Sigmoid colon (tissue), 4 donors: ENCODE measurements at regions not wholly inside any gene's neighbourhood (a gene's known extent, or its start where the extent isn't known, plus 50 kb on each side); places are given as distances from the start of the nearest gene placed in this dataset.

Source experiments
- CTCF ChIP-seq, 4 experiments: fragments of 450-650 bp in 3 of 4; fragments of 200-600 bp in 1 of 4; IDR thresholded peaks; one replicate each; pipeline ENCODE4 v1.5.1; 2016 to 2019; ENCODE audit warnings: antibody characterized with exemption in 4 of 4, mild to moderate bottlenecking in 3 of 4, moderate library complexity in 2 of 4
- EP300 ChIP-seq, 4 donors: sonication (generic); formaldehyde crosslinking; IDR thresholded peaks; one replicate each; pipeline ENCODE4 v1.6.1; 2017; ENCODE audit warnings: antibody characterized with exemption in 4 of 4
- POLR2A ChIP-seq, 2 donors: fragments of 450-650 bp; IDR thresholded peaks; one replicate each; pipeline ENCODE4 v1.6.1; 2016; ENCODE audit warnings: antibody characterized with exemption in 2 of 2, mild to moderate bottlenecking in 2 of 2, moderate library complexity in 2 of 2
- POLR2AphosphoS5 ChIP-seq, 4 donors: sonication (generic); formaldehyde crosslinking; IDR thresholded peaks; one replicate each; pipeline ENCODE4 v1.6.1; 2017; ENCODE audit warnings: antibody characterized with exemption in 4 of 4

GRCh38 chr16:27633721-27634120, 83.8 kb downstream of the KATNIP start:
- no peak for TF ChIP-seq CTCF (IDR thresholded peaks at IDR 0.05)
- no peak for TF ChIP-seq POLR2A (IDR thresholded peaks at IDR 0.05)
- no peak for TF ChIP-seq POLR2AphosphoS5 (IDR thresholded peaks at IDR 0.05)
- no peak for TF ChIP-seq EP300 (IDR thresholded peaks at IDR 0.05)
